Glutamatergic neuron (in vitro differentiated cells): ENCODE measurements at regions not wholly inside any gene's neighbourhood (a gene's known extent, or its start where the extent isn't known, plus 50 kb on each side); places are given as distances from the start of the nearest gene placed in this dataset.

Source experiments
- DNase-seq: peaks from one replicate; pipeline ENCODE4 v3.0.0; 2022
- H3K27ac Mint-ChIP-seq: one replicate; pipeline ENCODE4 v1.8.0; 2020; ENCODE audit warnings: mild to moderate bottlenecking, mixed read lengths, inconsistent platforms; ENCODE audit not compliant: unreplicated experiment
- H3K27me3 Mint-ChIP-seq: one replicate; pipeline ENCODE4 v1.8.0; 2020; ENCODE audit warnings: mild to moderate bottlenecking, moderate library complexity, mixed read lengths, inconsistent platforms; ENCODE audit not compliant: unreplicated experiment
- H3K36me3 Mint-ChIP-seq: one replicate; pipeline ENCODE4 v1.8.0; 2020; ENCODE audit warnings: mild to moderate bottlenecking, mixed read lengths, inconsistent platforms; ENCODE audit not compliant: unreplicated experiment
- H3K4me1 Mint-ChIP-seq: one replicate; pipeline ENCODE4 v1.8.0; 2020; ENCODE audit warnings: mild to moderate bottlenecking, low read depth, mixed read lengths, inconsistent platforms; ENCODE audit not compliant: unreplicated experiment
- H3K4me3 Mint-ChIP-seq: one replicate; pipeline ENCODE4 v1.8.0; 2020; ENCODE audit warnings: mild to moderate bottlenecking, mixed read lengths, inconsistent platforms; ENCODE audit not compliant: unreplicated experiment
- H3K9me3 Mint-ChIP-seq: one replicate; pipeline ENCODE4 v1.8.0; 2020; ENCODE audit warnings: mild to moderate bottlenecking, moderate library complexity, mixed read lengths, inconsistent platforms; ENCODE audit not compliant: unreplicated experiment
- TF ChIP-seq, protein P1 (sequence below): fragments of 200-600 bp; sonication (generic); IDR thresholded peaks from one replicate; pipeline ENCODE4 v1.5.0; 2021; ENCODE audit not compliant: partially characterized antibody, unreplicated experiment

DNA sequence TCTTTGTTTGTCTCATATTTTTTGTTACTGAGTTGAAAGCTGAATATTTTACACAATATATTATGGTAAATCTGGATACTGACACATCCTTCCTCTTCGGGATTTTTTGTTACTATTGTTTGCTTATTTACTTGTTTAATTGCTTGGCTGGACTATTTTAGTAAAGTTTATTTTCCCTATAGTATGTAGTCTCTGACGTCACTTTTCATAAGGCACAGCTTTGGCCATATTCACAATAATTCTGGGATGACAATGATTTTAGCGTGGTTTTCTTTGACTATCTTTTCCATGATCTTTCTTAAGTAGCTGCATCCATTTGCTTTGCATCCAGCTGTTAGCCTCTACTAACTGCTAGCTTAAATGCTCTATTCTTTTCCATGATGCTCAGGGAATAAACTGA lies 552.4 kb downstream of the VGLL3 start:
- Mint-ChIP-seq H3K27ac (no peak overlapping the region), H3K36me3 (no peaks in the 10 kb centered on the region), H3K4me3 (no peak overlapping the region), H3K9me3 (no peaks in the 10 kb centered on the region), H3K4me1 (no peaks in the 10 kb centered on the region), H3K27me3 (no peaks in the 10 kb centered on the region)
- TF ChIP-seq, protein P1, sequence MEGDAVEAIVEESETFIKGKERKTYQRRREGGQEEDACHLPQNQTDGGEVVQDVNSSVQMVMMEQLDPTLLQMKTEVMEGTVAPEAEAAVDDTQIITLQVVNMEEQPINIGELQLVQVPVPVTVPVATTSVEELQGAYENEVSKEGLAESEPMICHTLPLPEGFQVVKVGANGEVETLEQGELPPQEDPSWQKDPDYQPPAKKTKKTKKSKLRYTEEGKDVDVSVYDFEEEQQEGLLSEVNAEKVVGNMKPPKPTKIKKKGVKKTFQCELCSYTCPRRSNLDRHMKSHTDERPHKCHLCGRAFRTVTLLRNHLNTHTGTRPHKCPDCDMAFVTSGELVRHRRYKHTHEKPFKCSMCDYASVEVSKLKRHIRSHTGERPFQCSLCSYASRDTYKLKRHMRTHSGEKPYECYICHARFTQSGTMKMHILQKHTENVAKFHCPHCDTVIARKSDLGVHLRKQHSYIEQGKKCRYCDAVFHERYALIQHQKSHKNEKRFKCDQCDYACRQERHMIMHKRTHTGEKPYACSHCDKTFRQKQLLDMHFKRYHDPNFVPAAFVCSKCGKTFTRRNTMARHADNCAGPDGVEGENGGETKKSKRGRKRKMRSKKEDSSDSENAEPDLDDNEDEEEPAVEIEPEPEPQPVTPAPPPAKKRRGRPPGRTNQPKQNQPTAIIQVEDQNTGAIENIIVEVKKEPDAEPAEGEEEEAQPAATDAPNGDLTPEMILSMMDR: no peak
- no peak for DNase-seq

DNA sequence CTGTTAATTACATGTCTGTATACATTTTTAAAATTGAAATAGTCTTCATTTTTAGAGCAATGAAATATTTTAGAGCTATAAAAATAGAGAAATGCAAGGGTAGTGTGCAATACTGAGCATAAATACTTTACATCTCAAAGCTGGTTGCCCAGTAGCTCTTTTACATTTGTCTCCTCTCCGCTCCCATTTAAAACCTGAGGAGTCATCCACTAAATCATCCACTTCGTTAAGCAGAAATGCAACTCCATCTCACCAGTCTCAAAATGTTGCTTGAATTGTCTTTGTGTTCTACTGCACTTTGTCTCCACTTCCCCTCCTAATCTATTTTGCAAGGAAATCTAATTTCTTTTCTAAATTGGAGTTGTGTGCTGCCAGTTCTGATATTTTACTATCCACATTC lies 563.6 kb downstream of the VGLL3 start:
- DNase-seq: no peak
- no peaks in the 10 kb centered on the region for H3K9me3 Mint-ChIP-seq
- TF ChIP-seq, protein P1: no peak
- no peaks in the 10 kb centered on the region for H3K4me1 Mint-ChIP-seq
- H3K36me3 Mint-ChIP-seq: peaks cover 8% of the 10 kb centered on the region
- no peak overlapping the region for H3K27ac Mint-ChIP-seq
- H3K27me3 Mint-ChIP-seq: no peaks in the 10 kb centered on the region
- no peak overlapping the region for H3K4me3 Mint-ChIP-seq

DNA sequence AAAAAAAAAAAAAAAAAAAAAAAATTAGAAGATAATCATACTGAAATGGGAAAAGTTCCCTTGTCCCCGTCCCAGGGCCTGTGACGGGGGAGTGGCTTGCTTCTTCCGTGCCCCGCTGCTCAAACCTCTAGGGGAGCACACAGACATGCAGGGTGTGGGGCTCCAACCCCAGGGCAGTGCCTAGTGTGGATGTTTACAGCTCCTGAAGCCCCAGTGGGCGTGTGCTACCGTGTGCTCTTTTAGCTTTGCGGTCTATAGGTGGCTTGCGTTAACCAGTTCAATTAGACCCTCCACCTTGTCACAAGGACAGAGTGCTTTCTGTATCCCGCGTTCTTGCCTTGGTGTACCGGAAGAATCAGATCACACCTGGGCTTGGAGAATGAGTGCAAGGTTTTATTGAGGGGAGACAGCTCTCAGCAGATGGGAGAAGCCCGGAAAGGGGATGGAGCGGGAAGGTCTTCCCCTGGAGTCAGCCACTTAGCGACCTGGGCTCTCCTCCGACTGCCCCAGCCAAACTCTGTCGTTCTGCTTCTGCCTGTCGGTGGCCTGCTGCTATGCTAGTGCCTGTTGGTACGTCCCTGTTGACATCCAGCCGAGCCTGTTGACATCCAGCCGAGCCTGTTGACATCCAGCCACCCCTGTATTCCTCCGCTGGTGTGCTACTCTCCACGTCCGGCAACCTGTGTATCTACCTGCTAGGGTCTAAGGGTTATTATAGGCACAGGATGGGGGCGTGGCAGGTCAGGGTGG lies 569.8 kb downstream of the VGLL3 start:
- peaks cover 8% of the 10 kb centered on the region for H3K36me3 Mint-ChIP-seq
- no peak for DNase-seq
- peaks cover 2% of the 10 kb centered on the region for H3K9me3 Mint-ChIP-seq
- TF ChIP-seq, protein P1: no peak
- H3K4me3 Mint-ChIP-seq: no peak overlapping the region
- no peaks in the 10 kb centered on the region for H3K4me1 Mint-ChIP-seq
- H3K27me3 Mint-ChIP-seq: peaks cover 2% of the 10 kb centered on the region
- no peak overlapping the region for H3K27ac Mint-ChIP-seq

DNA sequence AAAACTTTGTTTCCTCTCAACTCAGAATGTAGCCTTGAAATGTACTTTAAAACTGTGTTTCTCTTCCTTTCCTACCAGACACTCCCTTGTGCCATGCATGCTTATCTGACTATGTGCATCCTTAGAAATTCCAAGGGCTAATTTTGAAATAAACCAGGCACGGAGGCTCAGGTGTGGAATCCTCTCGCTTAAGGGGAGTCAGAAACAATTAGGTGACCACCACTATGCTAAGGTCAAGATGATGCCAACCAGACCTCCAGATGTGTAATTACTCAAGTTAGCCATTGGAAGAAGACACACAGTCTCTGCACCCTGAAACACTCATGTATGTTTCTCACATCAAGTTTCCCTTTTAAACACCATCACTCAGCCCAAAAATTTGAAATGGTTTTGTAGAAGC lies 572.1 kb downstream of the VGLL3 start:
- TF ChIP-seq, protein P1: no peak
- H3K4me1 Mint-ChIP-seq: no peaks in the 10 kb centered on the region
- no peaks in the 10 kb centered on the region for H3K36me3 Mint-ChIP-seq
- no peak overlapping the region for H3K4me3 Mint-ChIP-seq
- no peak overlapping the region for H3K27ac Mint-ChIP-seq
- no peak for DNase-seq
- H3K27me3 Mint-ChIP-seq: peaks cover 2% of the 10 kb centered on the region
- peaks cover 2% of the 10 kb centered on the region for H3K9me3 Mint-ChIP-seq

DNA sequence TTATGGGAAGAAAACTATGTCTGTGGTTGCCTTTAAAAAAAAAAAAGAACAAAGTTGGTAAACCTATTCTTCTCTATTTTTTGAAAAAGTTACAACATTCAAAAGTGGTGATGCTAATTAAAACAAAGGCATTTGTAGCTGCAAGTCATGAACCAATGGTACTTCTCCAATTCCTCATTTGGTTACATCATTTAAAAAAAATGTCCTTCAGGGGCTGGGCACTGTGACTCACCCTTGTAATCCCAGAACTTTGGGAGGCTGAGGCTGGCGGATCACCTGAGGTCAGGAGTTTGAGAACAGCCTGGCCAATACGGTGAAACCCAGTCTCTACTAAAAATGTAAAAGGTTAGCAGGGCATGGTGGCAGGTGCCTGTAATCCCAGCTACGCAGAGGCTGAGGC lies 574.6 kb downstream of the VGLL3 start:
- Mint-ChIP-seq H3K9me3 (no peaks in the 10 kb centered on the region), H3K36me3 (no peaks in the 10 kb centered on the region), H3K27me3 (no peaks in the 10 kb centered on the region), H3K27ac (no peak overlapping the region), H3K4me3 (no peak overlapping the region), H3K4me1 (peaks cover 3% of the 10 kb centered on the region)
- TF ChIP-seq, protein P1: no peak
- no peak for DNase-seq
